ENCODE measurements at regions not wholly inside any gene's neighbourhood (a gene's known extent, or its start where the extent isn't known, plus 50 kb on each side); places are given as distances from the start of the nearest gene placed in this dataset.

GRCh38 chr11:100560606-100561005 is 126.5 kb upstream of the ARHGAP42 start:
- 93% methylated on average over 3 of the region's 3 CpGs for WGBS
- DNase-seq (ENCODE audit: extremely low spot score) = no peak
- no peak overlapping the region for H3K4me3 ChIP-seq
- TF ChIP-seq EP300 (IDR thresholded peaks at IDR 0.05) (no peak), POLR2AphosphoS5 (IDR thresholded peaks at IDR 0.05) (no peak), POLR2A (IDR thresholded peaks at IDR 0.05; ENCODE audit: low read depth) (no peak)
- TF ChIP-seq, protein P1, sequence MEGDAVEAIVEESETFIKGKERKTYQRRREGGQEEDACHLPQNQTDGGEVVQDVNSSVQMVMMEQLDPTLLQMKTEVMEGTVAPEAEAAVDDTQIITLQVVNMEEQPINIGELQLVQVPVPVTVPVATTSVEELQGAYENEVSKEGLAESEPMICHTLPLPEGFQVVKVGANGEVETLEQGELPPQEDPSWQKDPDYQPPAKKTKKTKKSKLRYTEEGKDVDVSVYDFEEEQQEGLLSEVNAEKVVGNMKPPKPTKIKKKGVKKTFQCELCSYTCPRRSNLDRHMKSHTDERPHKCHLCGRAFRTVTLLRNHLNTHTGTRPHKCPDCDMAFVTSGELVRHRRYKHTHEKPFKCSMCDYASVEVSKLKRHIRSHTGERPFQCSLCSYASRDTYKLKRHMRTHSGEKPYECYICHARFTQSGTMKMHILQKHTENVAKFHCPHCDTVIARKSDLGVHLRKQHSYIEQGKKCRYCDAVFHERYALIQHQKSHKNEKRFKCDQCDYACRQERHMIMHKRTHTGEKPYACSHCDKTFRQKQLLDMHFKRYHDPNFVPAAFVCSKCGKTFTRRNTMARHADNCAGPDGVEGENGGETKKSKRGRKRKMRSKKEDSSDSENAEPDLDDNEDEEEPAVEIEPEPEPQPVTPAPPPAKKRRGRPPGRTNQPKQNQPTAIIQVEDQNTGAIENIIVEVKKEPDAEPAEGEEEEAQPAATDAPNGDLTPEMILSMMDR (IDR thresholded peaks at IDR 0.05) = no peak
- H3K36me3 ChIP-seq = no peaks in the 10 kb centered on the region
- intact Hi-C loops (cut with DNase I) = no loop called here
- peak overlapping the region in 3 of 4 donors; percentile 12 to 62 (median 29) for H3K27ac ChIP-seq (replicated peaks in 1 of 4)
- no peaks in the 10 kb centered on the region for H3K27me3 ChIP-seq
- no peaks in the 10 kb centered on the region for H3K9me3 ChIP-seq
- H3K4me1 ChIP-seq = peaks cover 28 to 61% (median 51%) of the 10 kb centered on the region in 4 donors

DNA sequence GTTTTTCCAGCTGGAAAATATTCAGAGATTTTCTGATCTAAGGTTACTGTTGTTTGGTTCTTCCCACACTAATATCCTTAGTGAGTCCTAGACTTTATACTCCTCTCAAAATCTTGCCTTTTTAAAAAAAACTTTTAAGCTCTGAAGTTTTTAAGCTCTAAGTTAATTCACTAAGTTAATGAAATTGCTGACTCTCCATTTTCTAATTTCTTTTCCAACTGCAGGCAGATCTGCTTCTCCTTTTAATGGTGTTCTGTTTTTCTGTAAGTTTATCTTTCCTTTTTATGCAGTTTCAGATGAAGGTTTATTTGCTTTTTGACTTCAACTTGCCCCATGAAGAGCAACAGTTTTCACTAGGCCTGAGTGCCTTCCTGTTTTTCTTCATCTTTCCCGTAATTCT is 125.8 kb upstream of the ARHGAP42 start:
- H3K27me3 ChIP-seq = no peaks in the 10 kb centered on the region
- peaks cover 24 to 56% (median 45%) of the 10 kb centered on the region in 4 donors for H3K4me1 ChIP-seq
- H3K27ac ChIP-seq (replicated peaks in 1 of 4) = peak overlapping the region; percentile 12 to 62 (median 30)
- no peaks in the 10 kb centered on the region for H3K36me3 ChIP-seq
- no peak for DNase-seq (ENCODE audit: extremely low spot score)
- H3K4me3 ChIP-seq = no peak overlapping the region
- intact Hi-C loops (cut with DNase I) = no loop called here
- no peak for TF ChIP-seq POLR2A (IDR thresholded peaks at IDR 0.05; ENCODE audit: low read depth)
- TF ChIP-seq POLR2AphosphoS5 (IDR thresholded peaks at IDR 0.05) = no peak
- TF ChIP-seq, protein P1 (IDR thresholded peaks at IDR 0.05) = no peak
- no peak for TF ChIP-seq EP300 (IDR thresholded peaks at IDR 0.05)
- 16% methylated on average over 1 of the region's 1 CpG for WGBS
- H3K9me3 ChIP-seq = no peaks in the 10 kb centered on the region

- no peaks in the 10 kb centered on the region for H3K36me3 ChIP-seq
- H3K9me3 ChIP-seq = no peaks in the 10 kb centered on the region
- H3K4me3 ChIP-seq = no peak overlapping the region
- 15% methylated on average over 2 of the region's 2 CpGs for WGBS
- TF ChIP-seq EP300 (IDR thresholded peaks at IDR 0.05) (no peak), POLR2A (IDR thresholded peaks at IDR 0.05; ENCODE audit: low read depth) (no peak), POLR2AphosphoS5 (IDR thresholded peaks at IDR 0.05) (no peak)
- TF ChIP-seq, protein P1 (IDR thresholded peaks at IDR 0.05) = no peak
- H3K27me3 ChIP-seq = no peaks in the 10 kb centered on the region
- DNase-seq (ENCODE audit: extremely low spot score) = no peak
- intact Hi-C loops (cut with DNase I) = no loop called here
- peak overlapping the region in 2 of 4 donors; percentile 30 to 62 for H3K27ac ChIP-seq (replicated peaks in 1 of 4)
- peaks cover 24 to 48% (median 45%) of the 10 kb centered on the region in 4 donors for H3K4me1 ChIP-seq
Measured at GRCh38 chr11:100562128-100562527, 125.0 kb upstream of the ARHGAP42 start.

DNA sequence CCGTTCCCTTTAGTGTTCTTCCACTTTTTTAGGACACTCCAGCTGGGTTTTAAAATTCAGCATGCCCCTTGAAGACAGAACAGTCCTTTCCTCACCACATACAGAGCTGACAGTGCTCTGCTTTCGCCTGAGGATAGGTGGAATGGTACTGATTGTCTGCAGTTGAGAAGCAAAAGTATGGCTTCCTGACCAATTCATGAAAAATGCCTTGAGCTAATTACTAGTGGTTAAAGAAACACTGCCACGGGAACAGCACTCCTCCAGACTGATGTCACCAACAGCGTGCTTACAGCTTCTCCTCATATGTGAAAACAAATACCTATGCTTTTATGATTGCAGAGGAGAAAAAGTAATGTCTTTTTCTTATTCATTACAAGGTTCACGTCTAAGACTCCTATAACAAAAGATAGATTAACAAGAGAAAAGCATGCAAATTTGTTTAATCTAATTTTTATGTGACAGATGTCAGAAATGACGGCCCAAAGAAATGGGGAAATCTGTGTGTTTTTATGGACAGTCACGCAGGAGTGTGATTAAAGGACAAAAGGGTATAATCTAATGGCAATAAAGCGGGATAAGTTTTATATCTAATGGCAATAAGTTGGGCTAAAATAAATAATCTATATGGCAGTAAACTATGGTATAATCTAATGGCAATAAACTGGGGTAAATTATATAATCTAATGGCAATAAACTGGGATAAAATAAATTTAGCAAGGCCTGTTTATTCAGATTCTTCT is 123.4 kb upstream of the ARHGAP42 start:
- H3K4me1 ChIP-seq = peaks cover 24 to 37% (median 35%) of the 10 kb centered on the region in 4 donors
- no peak overlapping the region for H3K4me3 ChIP-seq
- 86% methylated on average over 8 of the region's 8 CpGs for WGBS
- intact Hi-C loops (cut with DNase I) = no loop called here
- TF ChIP-seq POLR2A (IDR thresholded peaks at IDR 0.05; ENCODE audit: low read depth) (no peak), EP300 (IDR thresholded peaks at IDR 0.05) (no peak), POLR2AphosphoS5 (IDR thresholded peaks at IDR 0.05) (no peak)
- TF ChIP-seq, protein P1 (IDR thresholded peaks at IDR 0.05) = no peak
- no peaks in the 10 kb centered on the region for H3K36me3 ChIP-seq
- no peak overlapping the region for H3K27ac ChIP-seq (replicated peaks in 1 of 4)
- no peaks in the 10 kb centered on the region for H3K9me3 ChIP-seq
- no peak for DNase-seq (ENCODE audit: extremely low spot score)
- no peaks in the 10 kb centered on the region for H3K27me3 ChIP-seq

Data from esophagus muscularis mucosa (tissue), 4 donors.